Mammary epithelial cell (primary cell): ENCODE measurements at regions not wholly inside any gene's neighbourhood (a gene's known extent, or its start where the extent isn't known, plus 50 kb on each side); places are given as distances from the start of the nearest gene placed in this dataset.

Experiments
- CTCF ChIP-seq, 2 donors: IDR thresholded peaks in 1 of 2; conservative IDR thresholded peaks in 1 of 2; 2 replicates each; pipeline ENCODE4 v1.5.1; 2011 to 2012; ENCODE audit warnings: inconsistent platforms in 2 of 2, low read length in 2 of 2, mild to moderate bottlenecking in 2 of 2, control low read depth in 1 of 2, low read depth in 1 of 2; ENCODE audit not compliant: insufficient read depth in 1 of 2; ENCODE audit errors: extremely low read depth in 1 of 2
- EZH2 ChIP-seq: IDR thresholded peaks from 2 replicates; pipeline ENCODE4 v1.6.1; 2012; ENCODE audit warnings: low read length, inconsistent platforms, borderline replicate concordance

- TF ChIP-seq CTCF (conservative IDR thresholded peaks at IDR 0.05 in 1 of 2, IDR thresholded peaks at IDR 0.05 in 1 of 2; ENCODE audit: extremely low read depth in 1 of 2, insufficient read depth in 1 of 2, low read depth in 1 of 2, low read length in 2 of 2) (no peak), EZH2 (no peak)
Measured at GRCh38 chr4:56243107-56243506, 144.2 kb downstream of the AASDH start.
